ENCODE measurements at regions not wholly inside any gene's neighbourhood (a gene's known extent, or its start where the extent isn't known, plus 50 kb on each side); places are given as distances from the start of the nearest gene placed in this dataset.

GRCh38 chr6:149150301-149150700, 167.2 kb upstream of the TAB2 start:
- DNase-seq, result no peak

DNA sequence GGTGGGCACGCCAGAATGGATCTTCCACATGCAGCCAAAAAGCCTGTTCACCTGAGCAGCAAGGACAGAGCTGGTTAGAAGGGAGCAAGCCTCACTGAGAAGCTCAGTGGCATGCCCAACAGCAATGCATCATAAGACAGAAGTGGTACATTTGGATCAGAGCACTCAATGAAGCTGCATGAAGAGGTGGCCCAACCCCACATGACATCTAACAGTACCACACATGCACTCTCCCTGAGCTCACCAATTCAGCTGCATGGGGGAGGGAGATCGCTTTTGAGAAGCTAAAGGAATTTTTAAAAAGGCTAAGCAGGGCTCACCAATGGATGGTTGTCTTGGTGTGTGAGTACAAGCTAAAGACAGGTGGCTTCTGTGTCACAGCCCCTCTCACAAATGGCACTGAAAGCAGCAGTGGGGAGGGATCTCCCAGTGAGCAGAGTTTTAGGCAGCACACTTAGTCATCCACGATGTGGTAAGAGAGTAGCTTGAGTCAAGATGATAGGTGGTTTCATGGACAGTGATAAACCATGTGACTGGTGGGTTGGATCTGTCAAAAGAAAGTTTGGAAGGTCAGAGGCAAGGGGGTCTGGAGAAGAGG, 166.6 kb upstream of the TAB2 start:
- no peak for DNase-seq

- no peak for DNase-seq
Measured at GRCh38 chr6:149152521-149152920, 165.0 kb upstream of the TAB2 start.

DNA sequence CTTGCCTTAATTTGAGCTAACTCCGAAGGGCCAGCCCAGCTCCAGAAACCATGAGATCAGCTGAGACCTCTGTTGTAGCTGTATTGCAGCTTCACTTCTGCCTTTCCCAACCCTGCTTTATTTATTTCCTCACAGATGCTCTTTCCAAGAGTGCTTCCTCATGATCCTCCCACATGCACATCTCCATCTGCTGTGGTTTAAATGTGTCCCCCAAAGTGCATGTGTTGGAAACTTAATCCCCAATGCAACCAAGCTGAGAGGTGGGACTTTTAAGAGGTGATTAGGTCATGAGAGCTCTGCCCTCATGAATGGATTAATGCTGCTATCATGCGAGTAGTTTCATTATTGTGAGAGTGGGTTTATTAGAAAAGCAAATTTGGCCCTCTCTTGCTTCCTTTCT, 164.4 kb upstream of the TAB2 start:
- no peak for DNase-seq

GRCh38 chr6:149153693-149154092, 163.8 kb upstream of the TAB2 start:
- no peak for DNase-seq

DNA sequence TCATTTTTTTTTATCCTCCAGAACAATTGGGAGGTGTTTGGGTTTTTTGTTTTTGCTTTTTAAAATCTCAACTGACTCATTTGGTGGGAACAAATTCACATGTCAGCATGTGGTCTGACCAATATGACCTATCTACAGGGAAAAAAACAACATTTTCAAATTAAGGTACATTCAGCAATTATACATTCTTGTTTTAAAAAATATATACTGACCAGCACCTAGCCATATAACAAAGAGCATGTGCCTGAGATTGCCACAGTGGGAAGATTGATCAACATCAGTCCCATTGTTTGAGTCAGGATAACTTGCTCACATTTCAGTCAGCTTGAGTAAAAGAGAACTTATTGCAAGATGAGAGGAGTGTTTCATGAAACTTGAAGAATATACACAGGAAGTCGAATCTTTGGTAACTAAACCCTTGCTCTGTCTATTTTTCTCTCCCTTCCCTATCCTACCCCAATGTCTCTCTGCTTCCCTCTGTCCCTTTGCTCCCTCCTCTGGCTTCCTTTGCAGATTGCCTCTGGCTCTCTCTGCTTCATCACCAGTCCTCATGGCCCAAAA, 163.2 kb upstream of the TAB2 start:
- no peak for DNase-seq

GRCh38 chr6:149157126-149157525, 160.4 kb upstream of the TAB2 start:
- DNase-seq, result no peak

- DNase-seq, result no peak
Measured at GRCh38 chr6:149158076-149158475, 159.4 kb upstream of the TAB2 start.

DNA sequence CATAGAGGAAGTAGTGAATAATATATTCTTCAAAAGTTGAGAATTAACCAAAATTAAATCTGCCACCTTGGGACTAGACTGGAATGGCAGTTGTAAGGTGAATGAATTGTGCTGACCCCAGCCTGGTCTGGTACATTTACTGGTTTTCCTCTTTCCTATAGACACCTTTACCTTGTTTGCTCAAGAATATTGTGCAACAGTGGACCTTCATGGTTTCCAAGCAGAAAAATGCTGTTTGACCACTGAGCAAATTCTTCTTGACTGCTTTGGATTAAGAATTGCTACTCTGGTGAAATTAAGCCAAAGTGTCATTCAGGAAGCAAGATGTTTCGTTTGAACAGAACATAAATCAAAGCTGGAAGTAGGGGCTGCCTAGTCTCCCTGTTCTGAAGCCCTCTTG, 156.6 kb upstream of the TAB2 start:
- no peak for DNase-seq

GRCh38 chr6:149162924-149163323, 154.6 kb upstream of the TAB2 start:
- DNase-seq, result no peak

DNA sequence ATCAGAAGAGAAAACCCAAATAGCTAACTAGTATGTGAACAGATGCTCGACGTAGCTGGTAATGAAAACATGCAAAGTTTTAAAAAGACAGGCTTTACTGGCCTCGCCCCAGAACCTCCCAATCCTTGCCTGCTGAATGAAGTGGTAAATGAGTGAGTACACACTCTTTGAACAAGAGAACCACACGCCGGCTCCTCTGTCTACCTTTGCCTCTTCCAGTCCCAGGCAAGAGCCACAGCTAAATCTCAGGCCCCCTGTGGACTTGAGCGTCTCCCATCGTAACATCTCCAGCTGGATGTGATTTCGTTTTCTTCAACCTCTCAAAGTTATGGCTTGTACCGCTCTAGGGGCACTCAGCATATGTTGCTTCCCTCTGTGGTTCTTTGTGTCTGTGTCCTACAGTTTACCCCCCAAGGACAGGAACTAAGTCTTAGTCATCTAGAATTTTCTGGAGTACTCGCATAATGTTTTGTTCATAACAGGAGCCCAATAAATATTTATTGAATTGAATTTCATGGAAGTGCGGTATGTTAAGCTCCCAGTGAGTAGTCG, 153.2 kb upstream of the TAB2 start:
- DNase-seq, result no peak

DNA sequence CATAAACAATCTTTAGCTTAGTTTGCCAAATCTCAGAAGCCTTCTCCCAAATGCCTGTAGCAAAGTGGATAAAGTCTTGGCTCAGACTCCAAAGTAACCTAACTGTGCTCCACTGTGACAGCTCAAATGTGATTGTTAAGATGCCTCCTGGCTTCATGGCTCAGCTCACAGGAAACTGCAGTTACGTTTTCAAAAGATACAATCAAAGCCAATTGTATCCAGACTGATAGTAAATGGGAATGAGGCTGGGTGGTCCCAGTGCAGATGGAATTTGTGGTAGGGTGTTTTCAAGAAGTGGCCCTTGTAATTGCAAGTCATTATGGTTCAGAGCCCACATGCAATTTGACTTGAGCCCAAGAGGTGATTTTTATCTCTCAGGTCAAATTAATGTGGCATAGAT, 151.2 kb upstream of the TAB2 start:
- DNase-seq, result no peak

GRCh38 chr6:149166747-149167146, 150.8 kb upstream of the TAB2 start:
- peak; percentile 54 for DNase-seq

GRCh38 chr6:149168968-149169367, 148.5 kb upstream of the TAB2 start:
- DNase-seq, result no peak

DNA sequence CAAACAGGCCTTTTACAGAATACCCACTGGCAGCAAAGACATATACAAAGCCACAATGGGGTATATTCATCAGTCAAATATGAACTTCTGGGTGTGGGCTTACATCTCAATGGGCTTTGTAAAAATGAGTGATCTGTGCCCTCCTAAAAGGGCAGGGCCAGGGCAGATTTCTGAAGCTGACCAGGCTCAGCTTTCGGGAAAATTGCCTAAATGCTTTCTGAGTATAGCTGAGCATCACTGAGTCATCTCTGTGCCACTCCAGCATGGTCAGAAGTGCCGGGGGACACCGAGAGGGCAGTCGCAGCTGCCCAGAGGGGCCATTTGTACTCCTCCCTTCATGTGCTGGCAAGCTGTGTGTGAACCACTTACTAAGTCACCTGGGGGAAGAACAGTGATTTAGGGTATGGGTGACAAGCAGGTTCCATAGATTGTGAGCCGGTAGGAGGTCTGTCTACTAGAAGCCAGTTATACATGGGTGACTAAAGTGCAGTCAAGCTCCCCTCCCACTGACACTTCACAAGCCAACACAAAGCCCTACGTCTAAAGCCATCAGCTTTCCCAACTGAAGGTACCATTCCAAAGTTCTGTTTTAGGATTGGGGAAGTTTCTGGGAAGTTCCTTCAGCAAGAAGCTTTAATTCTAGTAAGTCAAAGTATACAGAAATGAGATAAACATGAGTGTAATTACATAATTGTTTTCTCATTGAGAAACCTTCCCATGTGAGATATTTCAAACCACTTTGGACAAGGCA, 147.6 kb upstream of the TAB2 start:
- DNase-seq, result no peak

- peak; percentile 86 for DNase-seq
Measured at GRCh38 chr6:149170564-149171452, 146.7 kb upstream of the TAB2 start.

DNA sequence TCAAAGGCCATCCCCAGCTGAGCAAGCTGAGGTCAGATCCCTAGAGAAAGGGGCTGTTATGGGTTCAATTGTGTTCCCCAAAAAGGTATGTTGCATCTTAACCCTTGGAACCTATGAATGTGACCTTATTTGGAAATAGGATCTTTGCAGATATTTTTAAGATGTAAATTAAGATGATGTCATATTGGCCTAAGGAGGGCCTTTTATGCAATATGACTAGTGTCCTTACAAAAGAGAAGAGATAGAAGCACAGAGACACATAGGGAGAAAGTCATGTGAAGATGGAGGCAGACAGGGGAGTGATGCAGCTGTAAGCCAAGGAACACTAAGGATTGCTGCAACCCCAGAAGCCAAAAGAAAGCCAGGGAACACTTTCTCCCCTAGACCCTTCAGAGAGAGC, 144.3 kb upstream of the TAB2 start:
- no peak for DNase-seq

DNA sequence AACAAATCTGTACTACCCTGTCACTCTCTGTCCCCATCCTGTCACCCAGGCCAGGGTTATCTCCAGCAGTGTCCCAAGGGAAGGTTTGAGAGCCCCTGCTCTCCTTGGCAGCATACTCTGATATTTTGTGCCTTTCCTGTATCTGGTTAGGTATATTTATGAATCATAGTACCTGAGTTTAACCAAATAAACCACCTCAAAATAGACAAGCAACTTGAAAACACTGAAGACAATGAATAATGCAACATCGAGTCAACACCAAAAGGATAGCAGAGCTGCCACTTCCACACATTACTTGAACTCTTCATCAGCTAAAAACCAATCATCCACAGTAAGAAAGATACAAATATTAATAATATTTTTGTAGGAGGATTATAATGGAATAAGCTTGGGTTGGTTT, 142.6 kb upstream of the TAB2 start:
- no peak for DNase-seq

DNA sequence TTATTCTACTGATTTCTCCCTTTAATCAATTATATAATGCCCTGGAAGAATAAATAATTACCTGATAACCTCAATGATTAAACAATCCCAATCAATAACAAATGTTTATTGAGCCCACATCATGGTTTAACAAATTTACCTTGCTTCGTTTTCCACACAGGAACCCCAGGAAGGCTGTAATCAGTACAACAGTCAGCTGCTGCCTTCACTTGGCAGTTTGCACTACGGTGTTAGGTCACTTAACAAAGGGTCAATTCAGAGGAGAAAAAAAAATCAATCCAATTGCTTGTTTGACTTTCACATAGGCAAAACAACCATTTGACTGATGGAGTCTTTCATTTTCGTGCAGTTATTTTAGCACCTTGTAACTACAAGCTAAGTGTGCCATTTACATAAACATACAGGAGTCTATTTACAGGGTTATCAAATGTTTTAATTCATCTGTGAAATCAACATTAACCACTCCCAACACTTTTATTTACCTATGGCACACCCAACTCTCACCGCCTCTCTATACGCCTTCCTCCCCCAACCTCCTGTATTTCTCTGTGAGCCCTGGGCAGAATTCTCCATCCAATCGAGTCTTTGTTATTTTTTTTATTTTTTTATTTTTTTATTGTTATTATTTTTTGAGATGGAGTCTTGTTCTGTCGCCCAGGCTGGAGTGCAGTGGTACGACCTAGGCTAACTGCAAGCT, 140.4 kb upstream of the TAB2 start:
- no peak for DNase-seq

- DNase-seq, result no peak
Measured at GRCh38 chr6:149179431-149179830, 138.1 kb upstream of the TAB2 start.

GRCh38 chr6:149181304-149181703, 136.2 kb upstream of the TAB2 start:
- no peak for DNase-seq

GRCh38 chr6:149182262-149182661, 135.2 kb upstream of the TAB2 start:
- DNase-seq, result no peak

- DNase-seq, result no peak
Measured at GRCh38 chr6:149184523-149184922, 133.0 kb upstream of the TAB2 start.

All from NCI-H1105 (cell line).